HG03060 (cell line): ENCODE measurements at regions not wholly inside any gene's neighbourhood (a gene's known extent, or its start where the extent isn't known, plus 50 kb on each side); places are given as distances from the start of the nearest gene placed in this dataset.

ENCODE experiments used
- ATAC-seq: cut with Tn5 transposase; IDR thresholded peaks from one replicate; pipeline ENCODE4 v1.9.1; 2021; ENCODE audit warnings: low read depth, moderate number of reproducible peaks; ENCODE audit not compliant: unreplicated experiment

GRCh38 chr1:98386675-98387440 lies 274.7 kb upstream of the SNX7 start:
- ATAC-seq: no peak

DNA sequence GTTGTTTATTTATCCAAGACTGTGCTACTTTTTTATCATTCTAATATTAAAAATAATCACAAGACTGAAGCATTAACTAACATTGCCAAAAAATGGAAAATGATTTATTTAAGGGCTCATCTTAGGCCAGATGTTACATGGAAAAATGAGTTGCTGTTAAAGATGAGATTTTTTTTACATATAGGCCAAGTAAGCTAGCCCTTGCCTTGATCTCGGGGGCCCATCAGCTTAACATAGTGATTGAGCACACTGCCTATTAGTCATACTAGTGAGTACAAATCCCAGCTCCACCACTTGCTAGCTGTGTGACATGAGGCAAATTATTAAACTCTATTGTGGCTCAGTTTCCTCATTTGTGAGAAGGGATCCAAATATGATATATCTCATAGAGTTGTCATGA lies 275.9 kb upstream of the SNX7 start:
- ATAC-seq: no peak

DNA sequence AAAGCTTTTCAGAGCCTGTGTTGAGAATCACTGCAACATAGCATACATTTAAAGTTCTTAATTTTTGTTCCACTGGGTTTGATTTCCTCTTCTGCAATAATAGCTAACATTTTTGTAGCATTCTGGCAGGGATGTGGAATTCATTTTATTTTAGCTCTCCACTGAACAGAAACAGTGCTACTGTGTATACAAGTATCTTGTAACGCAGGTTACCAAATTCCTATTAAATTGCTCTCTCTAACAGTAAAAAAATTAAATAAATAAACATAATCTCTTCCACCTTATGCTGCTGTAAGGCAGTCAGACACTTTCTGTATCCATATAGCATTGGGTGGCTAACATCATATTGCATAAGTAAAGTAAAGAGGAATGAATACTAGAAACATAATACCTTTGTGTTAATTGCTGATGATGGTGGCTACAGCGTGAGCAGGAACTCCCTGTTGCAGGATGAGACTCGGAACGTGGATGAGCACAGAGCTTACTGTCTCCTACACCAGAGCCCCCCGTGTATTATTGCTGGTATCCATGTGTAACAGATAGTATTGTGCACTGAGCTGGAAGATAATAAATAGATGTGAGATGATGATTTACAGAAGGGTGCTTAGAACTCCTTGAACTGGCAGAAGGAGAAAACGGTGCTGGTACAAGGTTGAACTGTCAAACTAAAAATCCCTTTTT lies 276.9 kb upstream of the SNX7 start:
- no peak for ATAC-seq

- no peak for ATAC-seq
Measured at GRCh38 chr1:98382986-98383740, 278.4 kb upstream of the SNX7 start.

DNA sequence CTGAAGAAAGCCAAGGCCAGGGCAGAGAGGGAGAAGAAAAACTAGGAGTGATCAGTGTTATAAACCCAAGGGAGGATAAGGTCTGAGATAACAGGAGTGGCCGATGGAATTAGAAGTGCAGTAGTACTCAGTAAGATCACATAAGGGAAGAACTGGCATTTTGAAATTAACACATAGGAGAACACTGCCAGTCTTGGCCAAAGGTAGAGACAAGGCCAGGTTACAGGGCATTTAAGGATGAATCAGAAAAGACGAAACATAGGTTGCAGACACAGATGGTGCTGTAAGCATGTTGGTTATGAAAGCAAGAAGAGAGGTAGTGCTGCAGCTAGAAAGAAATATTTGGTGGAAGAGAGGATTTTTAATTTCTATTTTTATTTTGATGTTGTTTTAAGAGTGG lies 278.9 kb upstream of the SNX7 start:
- ATAC-seq: no peak

DNA sequence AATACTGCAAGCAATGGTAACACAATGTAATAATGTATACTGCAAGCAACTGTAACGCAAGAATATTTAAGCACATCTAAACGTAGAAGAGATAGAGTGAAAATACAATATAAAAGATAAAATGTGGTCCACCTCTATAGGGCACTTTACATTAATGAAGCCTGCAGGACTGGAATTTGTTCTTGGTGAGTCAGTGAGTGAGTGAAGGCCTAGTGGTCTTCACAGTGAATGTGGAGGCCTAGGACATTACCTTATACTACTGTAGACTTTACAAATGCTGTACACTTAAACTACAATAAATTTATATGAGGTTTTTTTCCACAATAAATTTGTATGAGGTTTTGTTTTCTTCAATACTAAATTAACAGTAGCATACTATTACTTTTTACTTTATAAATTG lies 287.4 kb upstream of the SNX7 start:
- no peak for ATAC-seq

DNA sequence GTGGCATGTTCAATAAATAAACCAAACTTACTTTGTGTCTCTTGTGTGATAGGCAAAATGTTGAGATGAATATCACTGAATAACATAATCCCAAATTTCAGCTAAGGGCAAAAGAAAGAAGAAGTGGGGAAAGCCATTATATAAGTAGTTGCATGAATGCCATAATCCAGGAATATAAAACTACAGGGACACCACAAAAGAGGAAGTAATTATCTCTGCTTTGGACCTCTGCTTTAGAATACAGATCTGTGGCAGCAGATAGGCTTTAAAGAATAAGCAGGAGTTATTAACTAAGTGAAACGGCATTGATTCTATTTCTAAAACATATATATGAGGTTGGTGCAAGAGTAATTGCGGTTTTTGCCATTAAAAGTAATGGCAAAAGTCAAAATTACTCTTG lies 288.5 kb upstream of the SNX7 start:
- ATAC-seq: no peak

- ATAC-seq: no peak
Measured at GRCh38 chr1:98371764-98372163, 289.8 kb upstream of the SNX7 start.

- ATAC-seq: no peak
Measured at GRCh38 chr1:98369463-98369862, 292.1 kb upstream of the SNX7 start.

DNA sequence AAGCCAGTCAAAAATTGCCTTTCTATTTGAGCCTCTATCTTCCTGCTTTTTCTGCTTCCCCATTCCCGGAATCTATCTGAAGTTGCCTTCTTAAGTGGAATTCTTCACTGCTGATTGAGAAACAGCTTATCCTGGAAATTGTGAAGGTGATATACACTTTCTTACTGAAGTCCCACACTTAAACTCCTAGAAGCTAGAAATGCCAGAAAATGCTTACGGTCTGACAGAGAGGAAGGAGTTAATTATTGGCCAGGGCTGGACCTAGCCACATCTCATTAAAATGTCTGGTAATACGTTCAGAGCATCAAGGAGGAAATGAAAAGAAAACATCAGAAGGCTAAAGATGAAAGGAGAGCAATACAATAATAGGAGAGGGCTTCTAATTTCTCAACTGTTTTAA lies 292.5 kb upstream of the SNX7 start:
- no peak for ATAC-seq

- no peak for ATAC-seq
Measured at GRCh38 chr1:98367426-98367825, 294.1 kb upstream of the SNX7 start.

DNA sequence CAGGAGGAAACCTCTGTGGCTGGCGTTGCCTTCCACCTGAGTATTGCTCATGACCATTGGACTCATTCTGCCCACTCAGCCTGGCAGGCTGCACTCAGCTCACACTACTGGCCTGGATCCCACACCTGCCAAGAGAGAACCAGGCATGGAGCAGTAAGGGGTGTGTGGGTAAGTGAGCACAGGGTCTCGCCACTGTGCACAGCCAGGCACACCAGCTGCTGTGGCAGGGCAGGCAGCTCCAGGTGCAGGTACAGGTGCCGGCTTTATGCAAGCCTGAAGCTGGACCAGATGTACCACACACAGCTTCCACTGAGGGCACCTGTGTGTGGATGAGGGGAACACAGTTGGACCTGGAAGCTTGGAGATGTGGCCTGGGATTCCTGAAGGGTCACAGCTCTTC lies 295.2 kb upstream of the SNX7 start:
- ATAC-seq: no peak

- ATAC-seq: no peak
Measured at GRCh38 chr1:98364544-98364943, 297.0 kb upstream of the SNX7 start.

- no peak for ATAC-seq
Measured at GRCh38 chr1:98360864-98361263, 300.7 kb upstream of the SNX7 start.

- no peak for ATAC-seq
Measured at GRCh38 chr1:98355656-98356383, 305.7 kb upstream of the SNX7 start.

GRCh38 chr1:98352378-98352777 lies 309.1 kb upstream of the SNX7 start:
- no peak for ATAC-seq

- no peak for ATAC-seq
Measured at GRCh38 chr1:98351561-98351960, 310.0 kb upstream of the SNX7 start.

GRCh38 chr1:98345417-98345816 lies 316.1 kb upstream of the SNX7 start:
- ATAC-seq: no peak

DNA sequence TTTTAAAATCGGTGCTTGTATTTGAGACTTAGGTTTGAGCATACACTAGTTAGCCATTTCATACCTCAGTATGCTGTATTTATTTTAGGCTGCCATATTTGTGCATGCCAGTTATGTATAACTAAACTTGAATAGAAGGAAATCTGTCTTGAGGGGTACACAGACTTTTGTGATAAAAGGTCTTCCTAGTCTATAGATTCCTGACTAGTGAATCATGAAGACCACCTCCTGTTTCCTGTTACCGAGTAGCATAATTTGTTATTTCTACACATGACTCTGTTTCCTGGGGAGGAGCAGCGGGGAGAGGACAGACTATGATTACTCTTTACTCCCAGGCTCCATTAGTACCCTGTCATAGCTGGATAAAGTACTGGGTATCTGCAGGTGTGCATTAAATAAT lies 316.8 kb upstream of the SNX7 start:
- no peak for ATAC-seq

GRCh38 chr1:98342566-98342965 lies 319.0 kb upstream of the SNX7 start:
- no peak for ATAC-seq

DNA sequence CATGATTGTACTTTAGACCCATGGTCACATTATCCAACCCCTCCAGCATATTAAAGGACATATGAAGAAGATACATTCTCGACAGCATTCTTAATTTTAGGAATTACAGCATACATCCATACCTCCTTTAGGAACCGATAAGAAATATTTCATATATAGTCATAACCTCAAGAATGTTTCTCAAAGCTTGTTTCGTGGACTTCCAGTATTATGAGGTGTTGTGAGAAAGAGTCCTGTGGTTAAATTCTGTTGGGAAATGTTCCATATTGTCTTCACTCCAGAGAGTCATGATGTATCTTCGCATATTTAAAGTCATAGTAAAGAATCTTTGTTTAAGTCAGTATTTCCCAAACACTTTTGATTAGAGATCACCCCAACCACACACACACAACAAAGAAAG lies 321.0 kb upstream of the SNX7 start:
- no peak for ATAC-seq
